GM21515 (cell line): ENCODE measurements at regions not wholly inside any gene's neighbourhood (a gene's known extent, or its start where the extent isn't known, plus 50 kb on each side); places are given as distances from the start of the nearest gene placed in this dataset.

Experiments
- ATAC-seq: cut with Tn5 transposase; IDR thresholded peaks from one replicate; pipeline ENCODE4 v1.9.1; 2021; ENCODE audit not compliant: unreplicated experiment

- ATAC-seq, result no peak
Measured at GRCh38 chr10:4353964-4354363, 472.0 kb upstream of the AKR1E2 start.

DNA sequence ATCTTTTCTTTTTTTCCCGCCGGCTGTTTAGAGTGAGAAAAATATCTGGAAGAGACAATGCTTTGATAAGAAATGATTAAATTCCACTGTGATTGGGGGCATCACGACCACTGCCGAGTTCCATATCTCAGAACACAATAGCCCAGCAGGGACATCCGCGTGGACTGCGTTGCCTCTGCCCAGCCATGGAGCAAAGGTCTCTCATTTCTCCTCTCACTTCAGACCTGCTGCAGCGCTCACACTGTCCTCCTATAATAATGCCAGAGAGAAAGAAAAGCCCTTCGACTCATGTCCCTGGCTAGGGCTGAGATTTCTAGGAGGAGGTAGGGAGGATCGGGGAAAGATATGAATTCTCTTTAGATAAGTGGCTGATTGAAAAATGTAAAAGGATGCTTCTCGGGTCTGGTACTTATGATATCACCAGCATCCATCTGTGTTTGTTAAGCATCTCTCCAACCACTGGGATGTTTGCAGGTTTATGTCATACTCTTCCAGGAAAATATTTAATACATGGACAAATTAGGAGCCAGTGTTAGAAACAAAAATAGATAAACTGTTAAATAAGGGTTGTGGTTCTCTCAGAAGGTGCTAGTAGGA is 472.9 kb upstream of the AKR1E2 start:
- ATAC-seq, result no peak

DNA sequence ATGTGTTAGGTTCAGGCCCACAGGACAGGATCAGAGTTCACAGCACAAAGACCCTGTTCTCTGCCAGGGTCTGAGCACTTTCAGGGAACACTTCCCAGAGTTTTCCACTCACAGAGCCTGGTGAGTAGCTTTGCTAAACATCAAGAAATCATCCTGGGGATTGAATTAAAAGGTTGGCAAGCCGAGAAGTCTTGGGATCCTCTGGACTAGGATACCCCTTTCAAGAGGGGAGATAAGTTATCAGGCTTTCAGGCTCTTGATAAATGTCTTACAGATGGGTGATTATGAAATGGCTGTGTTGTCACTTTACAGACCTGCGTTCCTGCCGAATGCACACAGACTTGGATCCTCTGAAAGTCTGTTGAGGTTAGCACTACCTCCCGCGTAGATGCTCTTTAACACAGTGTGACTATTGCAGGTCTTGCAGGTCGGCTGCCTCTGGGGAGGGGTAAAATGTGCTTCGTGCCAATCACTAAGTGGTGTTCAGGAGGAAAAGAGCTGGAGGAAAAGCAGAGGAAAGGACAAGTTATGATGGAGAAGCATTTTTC is 473.5 kb upstream of the AKR1E2 start:
- no peak for ATAC-seq

GRCh38 chr10:4351723-4352413 is 474.1 kb upstream of the AKR1E2 start:
- ATAC-seq, result no peak

DNA sequence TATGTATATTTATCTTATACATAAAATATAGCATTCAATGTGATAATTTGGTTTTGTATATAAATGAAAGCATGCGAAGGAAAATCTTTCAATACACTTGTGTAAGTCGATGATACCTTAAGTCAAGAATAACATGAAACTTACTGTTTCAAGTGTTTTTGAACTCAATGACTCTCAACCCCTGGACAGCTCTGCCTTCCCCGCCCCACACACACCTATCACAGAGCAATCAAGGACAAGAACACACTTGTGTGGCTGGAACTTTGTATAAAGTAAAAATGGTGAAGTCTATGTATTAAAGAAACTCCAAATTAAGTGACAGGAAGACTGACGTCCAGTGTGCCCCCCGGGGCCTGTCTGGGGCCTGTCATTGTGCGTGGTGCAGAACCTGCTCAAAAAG is 478.6 kb upstream of the AKR1E2 start:
- ATAC-seq, result no peak

GRCh38 chr10:4345877-4346646 is 479.9 kb upstream of the AKR1E2 start:
- no peak for ATAC-seq

GRCh38 chr10:4344492-4344994 is 481.5 kb upstream of the AKR1E2 start:
- ATAC-seq, result no peak

GRCh38 chr10:4343873-4344272 is 482.1 kb upstream of the AKR1E2 start:
- no peak for ATAC-seq

DNA sequence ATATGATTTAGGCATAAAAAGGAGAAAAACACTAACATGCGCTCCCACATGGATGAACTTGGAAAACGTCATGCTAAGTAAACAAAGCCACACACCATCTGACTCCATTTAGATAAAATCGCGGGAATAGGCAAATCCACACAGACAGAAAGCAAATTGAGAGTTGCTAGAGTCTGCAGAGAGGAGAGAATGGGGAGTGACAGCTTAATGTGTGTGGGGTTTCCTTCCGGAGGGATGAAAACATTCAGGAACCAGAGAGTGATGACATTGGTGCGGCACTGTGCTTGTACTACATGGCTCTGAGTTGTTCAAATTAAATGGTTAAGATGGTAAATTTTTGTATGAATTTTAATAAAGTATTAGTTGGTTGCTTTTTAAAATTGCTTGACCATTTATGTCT is 482.9 kb upstream of the AKR1E2 start:
- ATAC-seq, result no peak

DNA sequence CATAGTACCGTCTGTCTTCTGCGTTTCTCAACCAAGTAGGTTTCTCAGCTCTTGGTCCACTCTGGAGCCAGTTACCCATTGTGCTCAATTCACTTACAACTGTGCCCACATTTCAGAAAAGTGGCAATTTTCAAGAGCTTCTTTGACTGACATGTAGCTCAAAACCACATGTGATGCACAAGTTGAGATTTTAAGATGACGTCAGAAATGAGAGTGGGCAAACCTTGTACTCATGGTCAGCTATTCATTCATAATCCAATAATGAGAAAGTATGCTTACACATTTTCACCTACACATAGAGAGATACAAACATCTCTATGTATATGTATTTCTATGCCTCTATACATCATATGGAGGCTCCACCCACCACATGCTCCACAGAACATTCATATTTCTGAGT is 487.2 kb upstream of the AKR1E2 start:
- no peak for ATAC-seq

DNA sequence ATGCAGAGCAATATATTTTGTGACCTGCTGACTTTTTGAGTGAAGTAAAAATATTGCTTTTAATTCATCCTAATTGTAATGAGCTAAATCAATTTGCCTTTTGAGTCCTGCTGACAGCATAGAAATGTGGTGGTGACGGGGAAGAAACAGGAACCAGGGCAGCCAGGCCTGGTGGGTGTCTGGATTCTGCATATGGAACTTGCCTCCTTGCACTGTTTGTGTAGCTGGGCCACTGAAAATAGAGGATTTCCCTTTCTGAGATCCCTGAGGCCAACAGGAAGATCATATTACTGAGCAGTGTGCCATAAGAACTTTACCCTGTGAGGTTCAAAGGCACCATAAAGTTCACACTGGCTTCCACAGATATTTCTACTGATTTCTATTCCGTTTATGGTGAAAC is 488.4 kb upstream of the AKR1E2 start:
- ATAC-seq, result no peak

DNA sequence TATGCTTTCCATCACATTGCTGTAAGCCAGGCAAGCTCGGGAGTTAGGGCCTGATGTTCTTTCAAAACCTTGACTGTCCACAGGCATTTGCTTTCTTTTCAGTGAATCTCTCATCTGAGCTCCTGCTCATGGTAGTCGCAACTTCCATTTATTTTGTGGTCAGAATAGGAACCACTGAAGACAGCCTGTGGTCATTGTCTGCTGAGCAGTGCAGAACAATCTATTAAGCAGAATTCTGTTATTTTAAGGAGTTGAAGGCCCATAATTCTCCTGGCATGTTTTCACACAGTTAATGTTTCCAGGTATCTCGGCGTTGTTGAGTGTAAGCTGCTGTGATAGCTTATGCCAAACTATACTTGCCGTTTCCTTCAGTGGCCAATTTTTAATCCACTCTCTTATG is 491.1 kb upstream of the AKR1E2 start:
- ATAC-seq, result no peak

GRCh38 chr10:4334015-4334414 is 492.0 kb upstream of the AKR1E2 start:
- no peak for ATAC-seq

DNA sequence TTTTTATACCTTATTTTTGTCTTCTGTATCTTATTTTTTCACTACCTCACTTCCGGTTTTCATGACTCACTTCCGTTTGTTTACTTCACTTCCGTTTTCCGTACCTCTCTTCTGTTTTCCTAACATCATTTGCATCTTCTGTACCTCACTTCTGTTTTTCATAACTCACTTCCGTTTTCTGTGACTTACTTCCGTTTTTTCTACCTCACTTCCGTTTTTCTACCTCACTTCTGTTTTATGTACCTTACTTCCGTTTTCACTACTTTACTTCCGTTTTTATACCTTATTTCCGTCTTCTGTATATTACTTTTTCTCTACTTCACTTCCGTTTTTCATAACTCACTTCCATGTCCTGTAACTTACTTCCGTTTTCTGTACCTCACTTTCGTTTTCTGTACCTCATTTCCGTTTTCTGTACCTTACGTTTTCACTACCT is 492.5 kb upstream of the AKR1E2 start:
- no peak for ATAC-seq

GRCh38 chr10:4332764-4333458 is 493.1 kb upstream of the AKR1E2 start:
- no peak for ATAC-seq

- ATAC-seq, result no peak
Measured at GRCh38 chr10:4331150-4331549, 494.9 kb upstream of the AKR1E2 start.

DNA sequence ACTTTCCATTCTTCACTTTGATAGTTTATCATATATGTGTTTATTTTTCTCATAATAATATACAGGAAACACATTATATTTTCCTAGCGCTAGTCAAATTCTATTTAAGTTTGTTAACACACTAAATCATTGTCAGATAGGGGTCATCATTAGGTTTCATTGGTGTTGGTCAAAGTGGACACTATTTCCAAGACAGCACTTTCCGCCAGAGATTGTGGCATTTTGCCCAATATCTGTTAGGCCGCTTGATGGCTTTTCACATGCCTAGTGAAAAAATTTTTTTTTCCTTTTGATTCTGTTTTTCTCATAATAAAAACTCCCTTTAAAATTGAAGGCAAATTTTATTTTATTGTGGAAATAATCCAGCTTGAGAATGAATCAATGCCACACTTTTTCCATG is 495.4 kb upstream of the AKR1E2 start:
- no peak for ATAC-seq

GRCh38 chr10:4329225-4329624 is 496.8 kb upstream of the AKR1E2 start:
- no peak for ATAC-seq

DNA sequence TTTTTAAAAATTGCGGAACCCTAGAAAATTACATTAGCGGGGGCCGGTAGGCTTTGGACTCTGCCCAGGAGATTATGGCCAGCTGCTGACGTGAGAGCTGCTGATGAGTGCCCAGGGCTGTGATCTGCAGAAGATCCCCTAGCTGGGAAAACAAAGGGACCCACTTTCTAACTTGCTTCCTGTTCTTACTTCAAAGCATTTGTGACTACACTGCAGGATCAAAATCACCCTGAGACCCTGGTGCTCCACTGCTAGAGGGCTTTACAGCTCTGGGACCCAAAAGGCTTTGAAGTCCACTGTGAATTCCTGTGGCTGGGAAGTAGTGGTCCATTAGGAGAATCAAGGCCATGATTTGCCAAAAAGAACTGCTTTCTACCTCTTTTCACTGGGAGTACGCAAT is 499.4 kb upstream of the AKR1E2 start:
- no peak for ATAC-seq

DNA sequence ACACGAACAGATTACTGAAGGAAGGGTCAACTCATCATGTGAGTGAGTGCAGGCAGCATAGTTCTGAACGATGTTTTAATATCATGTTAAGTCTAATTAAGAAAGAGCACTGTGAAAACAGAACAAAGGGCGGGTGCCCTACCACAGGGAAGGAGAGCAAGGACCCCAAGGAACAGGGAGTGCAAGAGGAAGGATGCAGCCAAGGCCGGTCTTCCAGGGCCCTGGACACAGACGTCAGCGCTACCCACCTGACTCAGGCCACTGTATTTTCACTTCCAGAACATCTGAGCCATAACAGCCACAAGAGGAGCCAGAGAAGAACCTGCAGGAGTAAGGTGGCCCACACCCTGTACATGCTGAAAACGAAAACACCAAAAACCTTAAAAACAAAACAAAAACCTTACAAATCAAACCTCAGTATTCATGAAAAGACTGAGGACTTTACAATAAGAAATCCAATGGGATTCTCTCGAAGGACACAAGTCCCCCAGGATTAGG is 506.1 kb upstream of the AKR1E2 start:
- no peak for ATAC-seq
